ENCODE measurements at regions not wholly inside any gene's neighbourhood (a gene's known extent, or its start where the extent isn't known, plus 50 kb on each side); places are given as distances from the start of the nearest gene placed in this dataset.

DNA sequence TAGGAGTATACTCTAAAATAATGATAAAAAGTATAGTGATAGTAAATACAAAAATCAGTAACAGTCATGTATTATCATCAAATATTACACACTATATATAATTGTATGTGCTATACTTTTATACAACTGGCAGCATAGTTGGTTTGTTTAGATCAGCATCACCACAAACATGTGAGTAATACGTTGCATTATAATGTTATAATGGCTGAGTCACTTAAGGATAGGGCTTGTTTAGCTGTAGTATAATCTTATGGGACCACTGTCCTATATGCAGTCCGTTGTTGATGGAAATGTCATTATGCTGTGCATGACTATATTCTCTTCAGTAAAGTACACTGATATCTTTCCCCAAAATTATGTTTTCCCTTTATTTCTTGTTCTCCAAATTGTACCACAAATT is 92.8 kb downstream of the LYPLAL1 start:
- POLR2A ChIA-PET, result interaction anchor here (0.6 to 1.2 kb wide), 2 partner anchors 35 to 44 kb away, joined by 3 read pairs; no protein-coding TSS in a partner anchor
- CTCF ChIA-PET (ENCODE audit: unreplicated experiment), result no interaction called here
- TF ChIP-seq, protein P1, sequence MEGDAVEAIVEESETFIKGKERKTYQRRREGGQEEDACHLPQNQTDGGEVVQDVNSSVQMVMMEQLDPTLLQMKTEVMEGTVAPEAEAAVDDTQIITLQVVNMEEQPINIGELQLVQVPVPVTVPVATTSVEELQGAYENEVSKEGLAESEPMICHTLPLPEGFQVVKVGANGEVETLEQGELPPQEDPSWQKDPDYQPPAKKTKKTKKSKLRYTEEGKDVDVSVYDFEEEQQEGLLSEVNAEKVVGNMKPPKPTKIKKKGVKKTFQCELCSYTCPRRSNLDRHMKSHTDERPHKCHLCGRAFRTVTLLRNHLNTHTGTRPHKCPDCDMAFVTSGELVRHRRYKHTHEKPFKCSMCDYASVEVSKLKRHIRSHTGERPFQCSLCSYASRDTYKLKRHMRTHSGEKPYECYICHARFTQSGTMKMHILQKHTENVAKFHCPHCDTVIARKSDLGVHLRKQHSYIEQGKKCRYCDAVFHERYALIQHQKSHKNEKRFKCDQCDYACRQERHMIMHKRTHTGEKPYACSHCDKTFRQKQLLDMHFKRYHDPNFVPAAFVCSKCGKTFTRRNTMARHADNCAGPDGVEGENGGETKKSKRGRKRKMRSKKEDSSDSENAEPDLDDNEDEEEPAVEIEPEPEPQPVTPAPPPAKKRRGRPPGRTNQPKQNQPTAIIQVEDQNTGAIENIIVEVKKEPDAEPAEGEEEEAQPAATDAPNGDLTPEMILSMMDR (conservative IDR thresholded peaks at IDR 0.05; ENCODE audit: low read length), result no peak

DNA sequence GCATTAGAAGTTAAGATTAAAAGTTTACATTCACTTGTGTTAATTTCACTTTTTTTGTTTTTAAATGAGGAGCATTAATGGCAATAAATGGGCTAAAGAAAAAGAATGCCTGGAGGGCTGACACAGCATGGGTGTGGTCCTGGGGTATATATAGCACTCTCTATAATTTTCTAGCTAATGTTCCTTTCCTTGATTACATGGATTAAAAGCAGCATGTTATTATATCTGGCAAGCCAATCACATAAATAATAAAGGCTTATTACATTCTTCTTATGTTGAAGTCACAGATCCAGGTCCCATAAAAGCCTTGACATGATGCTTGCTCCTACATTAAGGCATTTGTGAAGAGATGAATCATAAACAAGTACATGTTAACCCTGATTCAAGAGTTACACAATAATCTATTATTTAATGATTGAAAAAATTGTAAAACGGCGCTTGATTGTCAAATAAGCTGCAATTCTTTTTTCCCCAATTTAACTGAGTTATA is 91.4 kb downstream of the LYPLAL1 start:
- no peak for TF ChIP-seq EZH2phosphoT487 (IDR thresholded peaks at IDR 0.05; ENCODE audit: borderline replicate concordance, low read depth, low read length)
- TF ChIP-seq, protein P1 (conservative IDR thresholded peaks at IDR 0.05; ENCODE audit: low read length), result no peak
- CTCF ChIA-PET (ENCODE audit: unreplicated experiment), result no interaction called here
- intact Hi-C loops (cut with micrococcal nuclease; ENCODE audit: unreplicated experiment), result no loop called here
- Histone ChIP-seq H3K4me3 (ENCODE audit: low read depth, low read length, poor library complexity, severe bottlenecking) (no peak overlapping the region), H3K9me3 (ENCODE audit: low read length) (no peaks in the 10 kb centered on the region), H2AFZ (ENCODE audit: low read length) (no peak overlapping the region), H3K9me2 (ENCODE audit: insufficient read depth, low read length) (no peaks in the 10 kb centered on the region), H3K36me3 (ENCODE audit: insufficient read depth, low read length) (no peaks in the 10 kb centered on the region), H3K27ac (ENCODE audit: low read depth, low read length, poor library complexity, severe bottlenecking) (no peak overlapping the region), H3K79me2 (ENCODE audit: insufficient read depth, low read depth, low read length) (no peaks in the 10 kb centered on the region), H4K20me1 (ENCODE audit: insufficient read depth, low read length) (no peaks in the 10 kb centered on the region), H3K4me1 (ENCODE audit: insufficient read depth, low read length, poor library complexity, severe bottlenecking) (no peaks in the 10 kb centered on the region), H3K4me2 (ENCODE audit: low read length) (no peak overlapping the region)
- BruUV-seq (replicated peaks), result no TSS peak
- POLR2A ChIA-PET, result no interaction called here
- DNase-seq (ENCODE audit: low spot score), result no peak

More for the DNA sequence above, 92.8 kb downstream of the LYPLAL1 start:
- DNase-seq (ENCODE audit: low spot score), result no peak
- intact Hi-C loops (cut with micrococcal nuclease; ENCODE audit: unreplicated experiment), result no loop called here
- no peak overlapping the region for H2AFZ ChIP-seq (ENCODE audit: low read length)
- no peak overlapping the region for H3K27ac ChIP-seq (ENCODE audit: low read depth, low read length, poor library complexity, severe bottlenecking)
- H3K9me3 ChIP-seq (ENCODE audit: low read length), result no peaks in the 10 kb centered on the region
- BruUV-seq (replicated peaks), result no TSS peak
- no peak overlapping the region for H3K4me3 ChIP-seq (ENCODE audit: low read depth, low read length, poor library complexity, severe bottlenecking)
- H3K9me2 ChIP-seq (ENCODE audit: insufficient read depth, low read length), result no peaks in the 10 kb centered on the region
- H3K79me2 ChIP-seq (ENCODE audit: insufficient read depth, low read depth, low read length), result no peaks in the 10 kb centered on the region
- no peaks in the 10 kb centered on the region for H3K36me3 ChIP-seq (ENCODE audit: insufficient read depth, low read length)
- H3K4me1 ChIP-seq (ENCODE audit: insufficient read depth, low read length, poor library complexity, severe bottlenecking), result no peaks in the 10 kb centered on the region
- H4K20me1 ChIP-seq (ENCODE audit: insufficient read depth, low read length), result no peaks in the 10 kb centered on the region
- H3K4me2 ChIP-seq (ENCODE audit: low read length), result no peak overlapping the region

DNA sequence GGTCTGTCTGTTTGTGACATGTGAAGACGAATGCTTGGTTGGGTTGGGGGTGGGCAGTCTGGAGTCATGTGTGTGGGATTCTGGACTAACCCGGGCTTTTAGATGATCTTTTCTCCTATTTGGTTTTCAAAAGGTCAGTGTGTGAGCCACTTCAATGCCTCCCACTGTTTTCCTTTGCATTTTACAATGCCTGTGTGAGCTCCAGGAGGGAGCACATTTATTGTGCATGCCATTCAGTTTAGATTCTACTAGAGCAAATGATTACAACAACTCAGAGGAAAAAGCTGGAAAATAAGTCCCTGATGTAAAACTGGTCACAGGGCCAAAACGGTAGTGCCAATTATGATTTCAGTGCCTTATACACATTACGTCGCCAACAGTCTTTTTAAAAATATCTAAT is 90.9 kb downstream of the LYPLAL1 start:
- no peak overlapping the region for H2AFZ ChIP-seq (ENCODE audit: low read length)
- no peak for TF ChIP-seq EZH2phosphoT487 (IDR thresholded peaks at IDR 0.05; ENCODE audit: borderline replicate concordance, low read depth, low read length)
- TF ChIP-seq, protein P1 (conservative IDR thresholded peaks at IDR 0.05; ENCODE audit: low read length), result no peak
- no peaks in the 10 kb centered on the region for H3K9me2 ChIP-seq (ENCODE audit: insufficient read depth, low read length)
- intact Hi-C loops (cut with micrococcal nuclease; ENCODE audit: unreplicated experiment), result no loop called here
- H3K4me3 ChIP-seq (ENCODE audit: low read depth, low read length, poor library complexity, severe bottlenecking), result no peak overlapping the region
- no peaks in the 10 kb centered on the region for H3K36me3 ChIP-seq (ENCODE audit: insufficient read depth, low read length)
- no peaks in the 10 kb centered on the region for H3K4me1 ChIP-seq (ENCODE audit: insufficient read depth, low read length, poor library complexity, severe bottlenecking)
- no TSS peak for BruUV-seq (replicated peaks)
- H3K27ac ChIP-seq (ENCODE audit: low read depth, low read length, poor library complexity, severe bottlenecking), result no peak overlapping the region
- H3K79me2 ChIP-seq (ENCODE audit: insufficient read depth, low read depth, low read length), result no peaks in the 10 kb centered on the region
- no peak overlapping the region for H3K4me2 ChIP-seq (ENCODE audit: low read length)
- POLR2A ChIA-PET, result no interaction called here
- no peak for DNase-seq (ENCODE audit: low spot score)
- CTCF ChIA-PET (ENCODE audit: unreplicated experiment), result no interaction called here
- no peaks in the 10 kb centered on the region for H4K20me1 ChIP-seq (ENCODE audit: insufficient read depth, low read length)
- H3K9me3 ChIP-seq (ENCODE audit: low read length), result no peaks in the 10 kb centered on the region
